NCI-H1417 (cell line): ENCODE measurements at regions not wholly inside any gene's neighbourhood (a gene's known extent, or its start where the extent isn't known, plus 50 kb on each side); places are given as distances from the start of the nearest gene placed in this dataset.
"Not testable (repeated sequence)": the region's sequence is repeated elsewhere in the genome, so short reads cannot be mapped to it uniquely, and the experiment has no call there.

Experiments
- DNase-seq, 3 experiments: peaks; one replicate each; lab custom pipeline; 2025; lab: John Stamatoyannopoulos, UW

DNA sequence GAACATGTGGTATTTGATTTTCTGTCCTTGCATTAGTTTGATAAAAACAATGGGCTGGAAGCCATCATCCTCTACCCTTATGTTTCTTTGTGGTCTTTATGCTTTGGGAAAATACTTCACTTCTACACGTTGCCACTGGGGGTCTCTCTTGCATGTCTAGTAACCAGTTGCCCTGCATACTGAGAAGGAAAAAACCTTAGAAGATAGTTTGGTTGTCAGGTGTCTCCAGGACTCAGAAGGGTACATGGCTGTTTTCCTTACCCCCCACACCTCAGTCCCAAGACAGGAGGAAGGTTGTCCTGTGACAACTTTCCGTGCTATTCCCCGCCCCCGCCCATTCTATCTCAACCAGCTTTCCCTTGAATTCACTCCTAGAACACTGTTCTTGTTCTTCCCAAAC, 62.1 kb upstream of the LANCL3 start:
- DNase-seq = peak in 2 of 3 experiments; percentile 25 to 59

DNA sequence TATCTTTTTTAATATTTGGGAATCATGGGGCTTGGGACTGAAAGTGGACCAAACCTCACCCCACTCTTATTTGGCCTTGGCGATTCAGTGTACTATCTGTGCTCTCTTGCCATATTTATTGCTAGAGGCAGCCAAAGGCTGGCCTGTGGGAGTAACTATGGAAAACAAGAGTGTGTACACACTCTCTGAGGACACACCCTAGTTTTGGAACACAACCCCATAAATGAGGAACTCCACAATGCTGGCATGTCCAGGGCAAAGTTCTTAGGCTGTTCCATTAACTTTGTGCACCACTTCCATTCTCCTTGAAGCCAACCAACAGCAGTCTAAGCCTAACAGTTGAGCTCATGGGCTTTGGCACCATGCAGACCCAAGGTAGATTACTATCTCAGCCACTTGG, 54.9 kb upstream of the LANCL3 start:
- not testable (repeated sequence) for DNase-seq

DNA sequence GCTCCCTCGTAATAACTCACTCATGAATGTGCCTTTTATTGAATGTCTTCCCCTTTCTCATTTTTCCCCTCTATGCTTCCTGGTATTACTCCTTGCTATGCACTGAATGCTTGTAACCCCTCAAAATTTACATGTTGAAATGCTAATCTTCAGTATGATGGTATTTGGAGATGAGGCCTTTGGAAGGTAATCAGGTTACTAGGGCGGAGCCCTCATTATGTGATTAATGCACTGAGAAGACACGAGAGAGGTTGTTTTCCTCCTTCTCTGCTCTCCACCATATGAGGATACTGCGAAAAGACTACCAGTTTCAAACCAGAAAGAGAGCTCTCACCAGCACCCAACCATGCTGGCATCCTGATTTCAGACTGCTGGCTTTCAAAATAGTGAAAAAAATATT, 52.2 kb upstream of the LANCL3 start:
- not testable (repeated sequence) for DNase-seq

DNA sequence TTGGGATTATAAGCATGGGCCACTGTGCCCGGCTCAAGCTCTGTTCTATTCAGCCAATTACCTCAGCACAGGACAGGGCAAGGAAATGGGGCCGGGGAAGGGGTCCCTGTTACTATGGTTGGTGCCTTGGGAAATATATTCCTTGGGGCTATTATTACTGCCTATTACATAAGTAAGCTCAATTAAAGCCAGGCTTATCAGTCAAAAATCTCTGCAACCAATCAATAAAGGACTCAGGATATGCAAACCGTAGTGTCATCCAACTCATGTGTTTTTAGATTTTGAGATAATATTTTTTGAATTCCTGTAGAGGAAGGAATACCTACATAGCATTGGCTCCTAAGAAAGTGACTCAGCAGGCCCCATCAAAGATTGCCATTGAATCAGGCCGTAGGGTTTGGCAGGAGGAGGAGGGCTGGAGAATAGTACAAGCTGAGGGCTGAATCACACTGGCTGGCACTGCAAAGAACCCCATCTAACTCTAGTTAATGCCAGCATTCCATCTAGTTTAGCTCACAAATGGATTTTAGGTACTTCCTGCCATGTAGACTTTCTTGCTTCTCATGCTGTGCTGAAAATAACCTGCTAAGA, 50.5 kb upstream of the LANCL3 start:
- not testable (repeated sequence) for DNase-seq
